NCI-H2227 (cell line): ENCODE measurements at regions not wholly inside any gene's neighbourhood (a gene's known extent, or its start where the extent isn't known, plus 50 kb on each side); places are given as distances from the start of the nearest gene placed in this dataset.

Experiments
- DNase-seq: peaks from one replicate; lab custom pipeline; 2025; ENCODE audit not compliant: unreplicated experiment; lab: John Stamatoyannopoulos, UW

GRCh38 chr11:43574949-43575912, 105.3 kb upstream of the HSD17B12 start:
- DNase-seq: peak; percentile 91

GRCh38 chr11:43575913-43576310, 104.6 kb upstream of the HSD17B12 start:
- no peak for DNase-seq

GRCh38 chr11:43576320-43576802, 104.2 kb upstream of the HSD17B12 start:
- DNase-seq: no peak

GRCh38 chr11:43576803-43577521, 103.6 kb upstream of the HSD17B12 start:
- peak; percentile 44 for DNase-seq

- no peak for DNase-seq
These were observed 102.8 kb upstream of the HSD17B12 start for GRCh38 chr11:43577566-43578264.

- DNase-seq: no peak
These were observed 102.0 kb upstream of the HSD17B12 start for GRCh38 chr11:43578346-43579170.

GRCh38 chr11:43579171-43579918, 101.2 kb upstream of the HSD17B12 start:
- peak; percentile 57 for DNase-seq

- DNase-seq: no peak
These were observed 100.6 kb upstream of the HSD17B12 start for GRCh38 chr11:43579919-43580276.

- peak; percentile 57 for DNase-seq
These were observed 99.7 kb upstream of the HSD17B12 start for GRCh38 chr11:43580735-43581369.

GRCh38 chr11:43581370-43582023, 99.0 kb upstream of the HSD17B12 start:
- DNase-seq: no peak

GRCh38 chr11:43582024-43582862, 98.3 kb upstream of the HSD17B12 start:
- DNase-seq: no peak

- peak; percentile 36 for DNase-seq
These were observed 97.6 kb upstream of the HSD17B12 start for GRCh38 chr11:43582863-43583462.

GRCh38 chr11:43583548-43583947, 97.0 kb upstream of the HSD17B12 start:
- DNase-seq: no peak

- no peak for DNase-seq
These were observed 94.5 kb upstream of the HSD17B12 start for GRCh38 chr11:43585877-43586608.

GRCh38 chr11:43589601-43590250, 90.8 kb upstream of the HSD17B12 start:
- DNase-seq: no peak

- DNase-seq: no peak
These were observed 79.0 kb upstream of the HSD17B12 start for GRCh38 chr11:43601511-43601910.
